ENCODE measurements at regions not wholly inside any gene's neighbourhood (a gene's known extent, or its start where the extent isn't known, plus 50 kb on each side); places are given as distances from the start of the nearest gene placed in this dataset.
A peak's percentile ranks its signal among the peaks of the same experiment; 100 is the strongest.

DNA sequence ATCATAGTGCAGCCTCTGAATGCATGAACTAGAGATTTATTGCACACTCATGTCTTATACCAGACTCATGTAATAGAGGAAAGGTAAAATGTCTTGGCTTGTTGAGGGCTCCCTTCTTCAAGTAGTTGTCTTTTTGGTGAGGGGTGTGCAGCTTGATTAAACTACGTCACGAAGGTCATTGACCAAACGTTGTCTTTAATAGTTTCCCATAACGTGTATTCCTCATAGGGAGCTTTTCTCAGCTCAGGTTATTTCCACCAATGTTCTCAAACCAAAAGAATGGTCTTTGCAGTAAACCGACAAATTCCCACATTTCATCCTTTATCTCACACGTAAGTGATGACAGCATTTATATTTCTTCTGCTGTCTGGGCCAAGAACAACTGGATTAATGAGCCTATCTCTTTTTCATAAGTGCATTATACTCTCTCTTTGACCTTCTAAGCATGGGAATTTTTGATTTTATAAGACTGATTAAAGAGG, 547.7 kb upstream of the ZEB2 start:
- intact Hi-C loops (cut with DNase I): no loop called here
- Histone ChIP-seq H3K4me1 (no peaks in the 10 kb centered on the region), H3K4me3 (replicated peaks in 1 of 3) (no peak overlapping the region), H3K27ac (peak overlapping the region in 1 of 3 donors; percentile 33), H3K9me3 (no peaks in the 10 kb centered on the region), H3K27me3 (no peaks in the 10 kb centered on the region), H3K36me3 (no peaks in the 10 kb centered on the region)
- TF ChIP-seq, protein P1, sequence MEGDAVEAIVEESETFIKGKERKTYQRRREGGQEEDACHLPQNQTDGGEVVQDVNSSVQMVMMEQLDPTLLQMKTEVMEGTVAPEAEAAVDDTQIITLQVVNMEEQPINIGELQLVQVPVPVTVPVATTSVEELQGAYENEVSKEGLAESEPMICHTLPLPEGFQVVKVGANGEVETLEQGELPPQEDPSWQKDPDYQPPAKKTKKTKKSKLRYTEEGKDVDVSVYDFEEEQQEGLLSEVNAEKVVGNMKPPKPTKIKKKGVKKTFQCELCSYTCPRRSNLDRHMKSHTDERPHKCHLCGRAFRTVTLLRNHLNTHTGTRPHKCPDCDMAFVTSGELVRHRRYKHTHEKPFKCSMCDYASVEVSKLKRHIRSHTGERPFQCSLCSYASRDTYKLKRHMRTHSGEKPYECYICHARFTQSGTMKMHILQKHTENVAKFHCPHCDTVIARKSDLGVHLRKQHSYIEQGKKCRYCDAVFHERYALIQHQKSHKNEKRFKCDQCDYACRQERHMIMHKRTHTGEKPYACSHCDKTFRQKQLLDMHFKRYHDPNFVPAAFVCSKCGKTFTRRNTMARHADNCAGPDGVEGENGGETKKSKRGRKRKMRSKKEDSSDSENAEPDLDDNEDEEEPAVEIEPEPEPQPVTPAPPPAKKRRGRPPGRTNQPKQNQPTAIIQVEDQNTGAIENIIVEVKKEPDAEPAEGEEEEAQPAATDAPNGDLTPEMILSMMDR (IDR thresholded peaks at IDR 0.05): no peak
- no peak for TF ChIP-seq POLR2A (IDR thresholded peaks at IDR 0.05)
- DNase-seq: no peak
- 80 to 87% methylated on average over 6 of the region's 6 CpGs for WGBS, 2 donors

DNA sequence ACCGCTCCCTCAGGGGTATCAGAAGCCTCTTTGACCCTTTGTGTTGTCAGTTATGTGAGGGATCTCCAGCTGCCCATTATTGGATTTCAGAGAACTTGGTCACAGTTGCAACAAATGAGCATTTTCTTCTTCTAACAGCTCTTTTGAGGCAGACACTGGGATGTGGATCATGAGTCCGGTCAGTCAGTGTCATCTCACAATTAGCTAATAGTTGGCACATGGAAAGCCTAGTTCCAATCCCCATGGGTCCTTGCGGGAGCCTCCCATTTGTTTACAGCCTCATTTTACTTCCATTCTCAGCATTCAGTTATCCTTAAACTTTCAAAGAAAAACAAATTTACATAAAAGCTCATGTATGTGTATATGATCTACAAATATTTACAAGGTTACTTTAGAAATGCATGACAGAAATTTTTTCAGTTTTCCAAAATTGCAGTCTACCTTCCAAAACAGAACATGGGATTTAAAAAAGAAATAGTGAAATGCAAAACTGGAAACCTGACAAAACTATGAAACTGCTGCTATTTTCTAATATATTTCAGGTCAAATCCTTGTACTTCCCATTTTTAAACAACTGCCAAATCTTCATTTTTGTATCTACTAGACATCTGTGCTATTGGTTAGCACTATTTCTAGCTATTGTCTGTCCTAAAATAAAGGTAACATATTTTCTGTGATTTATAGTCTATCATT, 547.1 kb upstream of the ZEB2 start:
- peak in 1 of 2 donors; percentile 1 for DNase-seq
- no peaks in the 10 kb centered on the region for H3K9me3 ChIP-seq
- no peaks in the 10 kb centered on the region for H3K36me3 ChIP-seq
- 72 to 75% methylated on average over 3 of the region's 3 CpGs for WGBS, 2 donors
- no peaks in the 10 kb centered on the region for H3K4me1 ChIP-seq
- TF ChIP-seq, protein P1 (IDR thresholded peaks at IDR 0.05): no peak
- TF ChIP-seq POLR2A (IDR thresholded peaks at IDR 0.05): no peak
- intact Hi-C loops (cut with DNase I): no loop called here
- H3K4me3 ChIP-seq (replicated peaks in 1 of 3): no peak overlapping the region
- H3K27me3 ChIP-seq: no peaks in the 10 kb centered on the region
- H3K27ac ChIP-seq: peak overlapping the region; percentile 51 to 69 (median 62)

DNA sequence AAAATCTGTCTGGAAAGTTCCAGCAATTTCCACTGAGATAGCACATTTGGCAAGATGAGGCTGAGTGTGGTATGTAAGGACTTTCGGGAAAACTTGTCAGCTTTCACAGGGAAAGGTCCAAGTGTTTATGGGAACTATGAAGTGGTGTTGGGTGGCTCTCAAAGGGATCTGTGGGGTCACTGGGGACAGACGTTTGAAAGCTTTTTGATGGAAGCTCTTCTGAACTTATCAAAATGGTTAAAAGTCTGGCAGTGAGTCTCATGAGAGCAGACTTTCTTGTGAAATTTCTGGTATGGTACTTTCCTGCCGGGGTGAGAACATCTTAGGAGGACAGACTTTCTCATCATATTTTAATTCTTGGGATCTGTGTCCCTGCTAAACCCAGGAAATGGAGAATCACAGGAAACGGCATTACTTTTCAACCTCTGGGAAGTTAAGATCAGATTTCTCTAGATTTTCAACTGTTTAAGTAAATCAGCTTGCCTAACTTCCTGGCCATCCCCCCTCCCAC, 546.3 kb upstream of the ZEB2 start:
- no peak for DNase-seq
- Histone ChIP-seq H3K4me3 (replicated peaks in 1 of 3) (no peak overlapping the region), H3K36me3 (no peaks in the 10 kb centered on the region), H3K27me3 (no peaks in the 10 kb centered on the region), H3K4me1 (no peaks in the 10 kb centered on the region), H3K9me3 (no peaks in the 10 kb centered on the region), H3K27ac (peak overlapping the region; percentile 51 to 69 (median 62))
- intact Hi-C loops (cut with DNase I): no loop called here
- WGBS, 2 donors: 49 to 54% methylated on average over 4 of the region's 4 CpGs
- TF ChIP-seq POLR2A (IDR thresholded peaks at IDR 0.05): no peak
- TF ChIP-seq, protein P1 (IDR thresholded peaks at IDR 0.05): no peak

DNA sequence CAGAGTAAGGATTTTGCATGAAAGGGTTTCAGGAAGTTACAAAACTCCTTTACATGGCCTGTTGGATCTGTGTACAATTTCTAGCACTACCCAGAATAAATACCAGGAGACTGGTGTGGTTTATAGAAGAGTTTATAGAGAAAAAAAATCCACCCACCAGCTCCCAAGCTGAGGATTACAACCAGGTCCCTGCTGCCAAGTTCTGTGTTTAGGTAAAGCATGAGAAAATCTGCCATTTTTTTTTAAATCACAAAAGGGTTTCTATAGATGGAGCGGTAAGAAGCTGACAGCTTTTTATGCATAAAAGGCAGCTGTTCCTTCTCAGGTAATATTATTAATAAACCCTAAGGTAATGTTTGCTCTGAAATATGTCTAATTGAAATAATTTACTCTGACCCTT, 545.4 kb upstream of the ZEB2 start:
- peak overlapping the region in 1 of 3 donors; percentile 58 for H3K27ac ChIP-seq
- no peak for TF ChIP-seq POLR2A (IDR thresholded peaks at IDR 0.05)
- TF ChIP-seq, protein P1 (IDR thresholded peaks at IDR 0.05): no peak
- WGBS, 2 donors: 82 to 89% methylated on average over 1 of the region's 1 CpG
- no peak for DNase-seq
- no peaks in the 10 kb centered on the region for H3K27me3 ChIP-seq
- H3K4me3 ChIP-seq (replicated peaks in 1 of 3): no peak overlapping the region
- no peaks in the 10 kb centered on the region for H3K4me1 ChIP-seq
- H3K9me3 ChIP-seq: no peaks in the 10 kb centered on the region
- intact Hi-C loops (cut with DNase I): no loop called here
- H3K36me3 ChIP-seq: no peaks in the 10 kb centered on the region

DNA sequence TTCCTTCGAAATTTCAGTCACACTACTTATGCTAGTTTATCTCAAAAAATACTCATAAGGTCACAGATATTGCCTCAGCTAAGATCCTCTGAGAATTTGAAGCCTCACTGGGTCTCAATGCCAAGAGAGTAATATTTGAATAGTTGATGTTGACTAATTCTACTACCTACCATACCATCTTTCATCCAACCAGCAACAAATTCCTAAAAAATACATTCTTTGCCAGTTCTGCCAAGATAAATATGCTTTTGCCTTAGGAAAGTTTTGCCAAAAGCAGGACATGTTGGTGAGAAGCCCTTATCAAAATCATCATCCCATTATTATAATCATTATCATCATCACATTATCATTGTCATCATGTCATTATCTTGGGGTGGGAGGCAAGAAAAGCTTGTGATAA, 544.6 kb upstream of the ZEB2 start:
- TF ChIP-seq, protein P1 (IDR thresholded peaks at IDR 0.05): no peak
- no peak for TF ChIP-seq POLR2A (IDR thresholded peaks at IDR 0.05)
- H3K36me3 ChIP-seq: no peaks in the 10 kb centered on the region
- intact Hi-C loops (cut with DNase I): no loop called here
- no peak overlapping the region for H3K27ac ChIP-seq
- H3K27me3 ChIP-seq: no peaks in the 10 kb centered on the region
- DNase-seq: no peak
- no peaks in the 10 kb centered on the region for H3K9me3 ChIP-seq
- 78 to 80% methylated on average over 1 of the region's 1 CpG for WGBS, 2 donors
- no peak overlapping the region for H3K4me3 ChIP-seq (replicated peaks in 1 of 3)
- H3K4me1 ChIP-seq: no peaks in the 10 kb centered on the region
